ENCODE measurements at regions not wholly inside any gene's neighbourhood (a gene's known extent, or its start where the extent isn't known, plus 50 kb on each side); places are given as distances from the start of the nearest gene placed in this dataset.

- POLR2A ChIA-PET, result no interaction called here
These were observed 346.6 kb downstream of the C6orf118 start for GRCh38 chr6:164962805-164963204.

More at GRCh38 chr6:164962805-164963204, 346.6 kb downstream of the C6orf118 start:
- no TSS peak for BruUV-seq (replicated peaks)
- CTCF ChIA-PET, result no interaction called here
- Histone ChIP-seq H4K20me1 (ENCODE audit: insufficient read depth) (no peaks in the 10 kb centered on the region), H3K36me3 (ENCODE audit: control insufficient read depth in 1 of 2, insufficient read depth in 2 of 2, low read length in 2 of 2) (no peaks in the 10 kb centered on the region), H3K4me3 (replicated peaks in 1 of 2; ENCODE audit: low read depth in 1 of 2, low read length in 2 of 2) (no peak overlapping the region), H3K9me2 (ENCODE audit: insufficient read depth) (no peaks in the 10 kb centered on the region), H3K27ac (ENCODE audit: low read depth, low read length) (no peak overlapping the region), H3K4me1 (ENCODE audit: control insufficient read depth in 1 of 2, insufficient read depth in 2 of 2, low read length in 2 of 2) (no peaks in the 10 kb centered on the region), H3K4me2 (ENCODE audit: low read length) (no peak overlapping the region), H3K9me3 (ENCODE audit: control insufficient read depth in 1 of 2, insufficient read depth in 1 of 2, low read depth in 1 of 2, low read length in 2 of 2) (peaks cover 0 to 20% of the 10 kb centered on the region in 2 experiments; a peak in 2 of 4 replicates), H2AFZ (ENCODE audit: low read depth, low read length, poor library complexity, severe bottlenecking) (no peak overlapping the region), H3K9ac (ENCODE audit: low read length) (no peak overlapping the region), H3K79me2 (ENCODE audit: insufficient read depth, low read length) (no peaks in the 10 kb centered on the region), H3K27me3 (ENCODE audit: insufficient read depth, low read length) (no peaks in the 10 kb centered on the region)
- RAD21 ChIA-PET (ENCODE audit: low non-redundant PET in 1 of 2, low total read pairs in 2 of 2, uncharacterized antibody in 2 of 2, unreplicated experiment in 2 of 2), result no interaction called here
- DNase-seq (ENCODE audit: low read depth, low spot score) (no peak), ATAC-seq (no peak)
- intact Hi-C loops (cut with micrococcal nuclease), result no loop called here
- TF ChIP-seq CEBPB (IDR thresholded peaks at IDR 0.05; ENCODE audit: low read depth), result no peak
- TF ChIP-seq TCF7L2 (IDR thresholded peaks at IDR 0.05; ENCODE audit: borderline replicate concordance, extremely low read depth, insufficient read depth, insufficient read length), result no peak
- no peak for TF ChIP-seq SIN3A (IDR thresholded peaks at IDR 0.05; ENCODE audit: low read depth)
- TF ChIP-seq EGR1 (IDR thresholded peaks at IDR 0.05; ENCODE audit: low read depth), result no peak
- no peak for TF ChIP-seq CTCF (IDR thresholded peaks at IDR 0.05 in 2 of 3, conservative IDR thresholded peaks at IDR 0.05 in 1 of 3; ENCODE audit: borderline replicate concordance in 1 of 3, insufficient read depth in 1 of 3, low read depth in 2 of 3, low read length in 2 of 3)
- TF ChIP-seq ZBTB33 (IDR thresholded peaks at IDR 0.05; ENCODE audit: extremely low read depth, insufficient replicate concordance, low read length), result no peak
- TF ChIP-seq EZH2phosphoT487 (IDR thresholded peaks at IDR 0.05; ENCODE audit: borderline replicate concordance), result no peak
- no peak for TF ChIP-seq ELF1 (IDR thresholded peaks at IDR 0.05; ENCODE audit: borderline replicate concordance, low read depth)
- no peak for TF ChIP-seq YY1 (IDR thresholded peaks at IDR 0.05; ENCODE audit: extremely low read depth, insufficient replicate concordance, low read depth, low read length)
- TF ChIP-seq RAD21 (IDR thresholded peaks at IDR 0.05; ENCODE audit: low read depth), result no peak
- TF ChIP-seq ZFX (IDR thresholded peaks at IDR 0.05), result no peak
- no peak for TF ChIP-seq MAX (IDR thresholded peaks at IDR 0.05)
- TF ChIP-seq SP1 (IDR thresholded peaks at IDR 0.05; ENCODE audit: low read depth), result no peak
- no peak for TF ChIP-seq POLR2A (IDR thresholded peaks at IDR 0.05; ENCODE audit: borderline replicate concordance, extremely low read depth, insufficient read depth, insufficient read length)
